Stimulated activated CD4-positive, alpha-beta T cell treated with anti-CD3 and anti-CD28 coated beads, Interleukin-15, amount 100 ng/mL, for 48 hours (primary cell): ENCODE measurements at regions not wholly inside any gene's neighbourhood (a gene's known extent, or its start where the extent isn't known, plus 50 kb on each side); places are given as distances from the start of the nearest gene placed in this dataset.

Experiments
- DNase-seq, 2 donors: peaks; one replicate each; pipeline ENCODE4 v3.0.0-alpha.2; 2020; ENCODE audit warnings: low read depth in 2 of 2

DNA sequence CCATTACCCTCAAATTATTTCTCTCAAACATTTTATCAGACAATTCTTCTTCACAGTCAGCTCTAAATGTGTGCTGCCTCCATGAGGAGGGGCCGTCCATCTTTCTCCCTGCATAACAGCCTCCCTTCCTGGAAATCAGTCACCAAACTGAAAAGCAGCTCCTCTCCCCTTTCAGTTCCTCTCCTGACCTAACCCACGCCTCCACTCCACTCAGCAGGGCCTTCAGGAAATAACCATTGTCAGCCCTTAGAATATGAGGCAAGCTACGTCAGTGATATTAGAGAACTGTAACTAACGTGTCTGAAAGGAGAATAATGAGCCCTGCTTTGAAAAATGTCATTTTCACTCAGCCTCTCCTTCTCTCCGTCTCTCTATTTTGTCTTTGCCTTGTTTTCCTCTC, 116.2 kb downstream of the OLFM4 start:
- no peak for DNase-seq

DNA sequence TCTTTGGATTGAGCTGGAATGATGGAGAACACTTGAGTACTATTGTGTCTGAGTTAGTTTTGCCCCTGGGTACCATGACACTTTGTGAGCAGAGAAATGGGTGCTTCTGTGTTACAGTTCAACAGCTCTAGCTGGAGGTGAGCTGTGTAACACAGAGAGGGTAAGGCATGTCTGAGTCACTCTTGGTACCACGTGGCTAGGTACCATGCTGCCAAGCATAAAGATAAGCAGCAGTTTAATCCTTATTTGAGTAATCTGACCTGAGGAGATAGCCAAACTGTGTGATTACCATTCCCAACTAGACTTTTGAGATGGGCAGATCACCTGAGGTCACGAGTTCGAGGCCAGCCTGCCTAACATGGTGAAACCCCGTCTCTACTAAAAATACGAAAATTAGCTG, 122.0 kb downstream of the OLFM4 start:
- no peak for DNase-seq

DNA sequence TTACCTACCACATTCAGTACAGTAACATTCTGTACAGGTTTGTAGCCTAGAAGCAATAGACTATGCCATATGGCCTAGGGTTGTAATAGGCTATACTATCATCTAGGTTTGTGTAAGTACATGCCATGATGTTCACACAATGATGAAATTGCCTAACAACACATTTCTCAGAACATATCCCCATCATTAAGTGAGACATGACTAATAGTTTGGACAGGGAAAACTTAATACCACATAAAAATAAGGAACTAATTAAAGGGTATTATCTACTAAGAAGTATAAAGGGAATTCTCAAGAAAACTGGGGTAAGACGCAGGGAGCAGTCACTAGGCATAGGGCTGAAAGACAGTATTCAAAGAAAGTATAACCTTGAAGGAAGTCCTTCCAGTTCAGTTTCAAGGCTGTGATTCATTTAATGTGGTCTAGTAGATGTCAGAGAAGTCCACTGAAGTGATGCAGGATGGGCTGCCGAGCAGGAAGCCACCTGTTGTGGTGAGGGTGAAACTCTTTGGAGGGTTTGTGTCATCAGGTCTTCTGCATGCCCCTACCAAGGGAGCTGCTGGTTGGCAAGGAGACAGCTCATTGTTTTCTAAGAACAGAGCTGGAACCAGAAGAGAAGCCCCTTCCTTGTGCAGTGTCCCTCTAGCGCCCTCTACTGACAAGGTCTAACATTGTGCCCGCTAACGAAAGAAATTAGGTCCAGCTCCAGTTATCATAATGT, 122.9 kb downstream of the OLFM4 start:
- DNase-seq: peak; percentile 4 to 14

DNA sequence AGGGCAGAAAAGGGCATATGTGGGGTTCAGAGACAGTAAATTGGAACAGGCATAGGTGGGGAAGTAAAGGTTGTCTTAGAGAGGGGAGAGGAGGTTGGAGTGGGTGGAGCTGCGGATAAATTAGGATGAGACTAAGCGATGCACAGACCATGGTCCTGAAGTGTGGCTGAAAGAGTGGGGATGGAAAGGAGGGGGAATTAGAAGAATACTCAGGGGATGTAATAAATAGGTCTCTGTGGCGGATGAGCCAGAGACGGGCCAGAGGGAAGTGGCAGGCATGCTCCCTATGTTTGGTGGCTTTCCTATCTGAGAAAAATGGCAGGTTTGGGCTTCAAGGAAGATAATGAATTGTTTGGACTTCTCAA, 123.4 kb downstream of the OLFM4 start:
- DNase-seq: no peak

DNA sequence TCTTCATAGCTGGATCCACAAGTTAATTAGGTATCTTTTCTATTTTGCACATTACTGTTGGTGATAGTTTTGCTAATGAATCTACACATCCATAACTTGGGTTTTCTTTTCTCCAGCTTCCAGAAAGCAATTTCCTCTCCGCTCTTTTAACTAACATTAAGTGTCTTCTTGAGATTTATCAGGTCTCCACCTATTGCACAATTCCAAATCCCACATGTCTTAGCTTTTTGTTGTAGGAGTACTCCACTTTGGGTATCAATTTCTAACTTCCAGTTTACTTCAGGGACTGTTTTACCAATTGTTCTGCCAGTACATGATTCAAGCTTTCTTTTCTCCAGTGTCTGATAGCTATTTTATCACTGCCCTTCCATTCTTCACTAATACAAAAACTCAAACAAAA, 129.6 kb downstream of the OLFM4 start:
- DNase-seq: no peak

DNA sequence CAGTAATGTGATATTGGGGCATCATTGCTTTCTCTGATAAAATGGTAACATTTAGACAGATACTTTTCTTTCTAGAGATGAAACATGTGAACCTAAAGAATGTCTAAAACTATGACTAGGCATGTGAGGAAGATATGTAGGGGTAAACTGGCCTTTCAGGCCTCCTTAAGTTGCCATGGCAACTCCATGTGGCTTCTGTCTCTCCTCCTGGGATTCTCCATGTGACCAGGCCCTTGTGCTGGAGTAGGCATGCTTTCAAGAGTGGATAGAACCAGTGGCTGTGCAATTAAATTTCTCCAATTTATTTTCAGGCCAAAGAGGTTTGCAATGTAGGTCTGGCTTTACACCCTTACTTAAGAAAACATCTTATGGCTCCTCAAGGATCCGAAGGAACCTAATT, 130.8 kb downstream of the OLFM4 start:
- DNase-seq: no peak

DNA sequence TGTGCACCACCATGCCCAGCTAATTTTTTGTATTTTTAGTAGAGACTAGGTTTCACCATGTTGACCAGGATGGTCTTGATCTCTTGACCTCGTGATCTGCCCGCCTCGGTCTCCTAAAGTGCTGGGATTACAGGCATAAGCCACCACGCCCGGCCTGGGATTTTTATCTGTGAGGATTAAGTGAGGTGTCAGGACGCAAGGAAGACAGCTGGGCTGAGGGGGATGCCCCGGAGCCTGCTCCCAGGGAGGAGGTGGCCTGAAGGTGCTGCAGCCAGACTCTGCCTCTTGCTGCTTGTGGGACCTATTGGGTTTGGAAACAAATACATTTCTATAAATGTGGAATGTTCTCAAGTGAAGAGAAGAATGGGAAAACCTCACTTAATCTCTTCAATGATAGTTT, 131.6 kb downstream of the OLFM4 start:
- DNase-seq: no peak

DNA sequence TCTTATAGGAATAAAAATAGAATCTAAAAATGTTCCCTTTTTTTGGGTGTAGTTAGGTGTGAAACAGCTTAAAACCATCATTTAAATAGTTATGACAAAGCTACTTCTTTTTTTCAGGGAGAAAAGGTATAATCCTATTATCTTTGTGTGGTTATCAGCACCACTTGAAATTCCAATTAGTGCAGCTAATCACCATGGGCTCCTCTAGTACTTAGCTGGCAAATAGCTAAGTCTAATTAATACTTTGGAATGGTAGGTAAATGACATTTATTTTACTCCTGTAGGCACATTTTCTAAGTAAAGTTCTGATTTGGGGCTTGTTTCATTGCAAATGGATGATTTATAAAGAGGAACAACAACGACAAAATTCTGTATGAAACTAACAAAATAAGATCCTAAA, 132.6 kb downstream of the OLFM4 start:
- no peak for DNase-seq

DNA sequence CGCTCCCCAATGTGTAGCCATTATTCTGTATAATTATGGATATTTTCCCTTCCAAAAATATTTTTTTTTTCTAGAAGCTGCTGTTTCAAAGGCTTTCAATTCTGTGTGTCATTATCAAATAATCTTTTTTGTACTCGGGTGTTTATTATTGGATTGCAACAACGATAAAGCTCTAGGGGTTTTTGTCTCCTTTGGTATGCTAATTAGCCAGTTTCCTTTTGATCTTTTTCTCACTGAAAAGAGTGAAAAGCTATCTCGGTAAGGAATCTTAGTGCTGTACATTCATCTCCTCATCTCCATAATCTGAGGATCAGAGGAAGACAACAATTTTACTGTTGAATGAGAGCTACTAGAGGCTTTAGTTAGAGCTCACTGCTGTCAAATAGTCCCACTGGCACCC, 136.6 kb downstream of the OLFM4 start:
- no peak for DNase-seq

DNA sequence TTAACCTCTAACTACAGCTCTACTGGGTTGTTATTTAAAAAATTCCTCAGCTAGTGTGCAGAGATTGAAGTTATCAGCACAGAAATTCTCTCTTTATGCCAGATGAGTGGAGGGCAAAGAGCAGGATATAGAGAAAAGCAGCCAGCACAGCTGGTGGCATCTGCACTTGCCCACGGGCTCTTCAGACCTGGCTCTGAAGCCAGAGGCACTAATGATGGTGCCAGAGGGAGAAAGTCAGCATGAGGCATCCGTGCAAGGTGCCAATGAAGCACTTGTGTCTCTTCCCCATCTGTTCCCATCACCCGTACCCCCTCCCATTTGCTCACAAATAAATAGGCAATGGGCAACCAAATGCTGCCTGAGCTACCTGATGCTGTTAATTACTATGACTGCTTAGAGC, 138.9 kb downstream of the OLFM4 start:
- no peak for DNase-seq

DNA sequence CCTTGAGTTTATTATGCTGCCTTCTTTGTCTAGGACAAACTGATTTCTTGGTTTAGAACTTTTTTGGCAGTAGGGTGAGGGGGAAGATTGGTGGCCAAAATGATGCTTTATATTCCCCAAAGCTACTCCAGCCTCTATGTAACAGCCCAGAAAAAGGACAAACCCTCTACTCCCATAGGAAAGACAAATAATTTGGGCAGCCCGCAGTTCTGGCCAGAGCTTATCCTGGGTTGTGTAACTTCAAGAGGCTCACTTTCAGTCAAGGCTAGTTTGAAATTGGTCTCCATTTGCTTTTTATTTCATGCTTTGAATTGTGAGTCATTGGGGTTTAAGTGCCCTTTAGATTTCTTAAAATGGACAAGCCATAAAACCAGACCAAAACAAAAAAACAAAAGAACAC, 142.3 kb downstream of the OLFM4 start:
- DNase-seq: no peak

DNA sequence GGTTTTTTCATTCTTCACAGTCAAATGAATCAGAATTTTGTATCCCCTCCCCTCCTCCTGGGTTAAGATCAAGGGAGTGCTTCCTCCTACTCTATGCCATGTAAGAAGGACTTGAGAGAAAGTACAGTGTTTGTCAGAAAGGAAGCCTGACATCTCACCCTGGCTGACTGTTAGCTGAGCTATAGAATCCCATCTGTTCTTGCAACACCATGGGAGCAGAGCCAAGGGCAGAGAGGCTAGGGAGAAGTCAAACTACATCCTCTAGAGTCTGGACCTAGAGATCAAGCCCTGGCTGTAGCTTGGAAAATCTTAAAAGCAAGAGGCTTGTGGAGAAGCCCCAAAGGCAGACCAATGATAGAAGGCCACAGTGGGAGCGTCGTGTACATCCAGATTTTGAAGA, 145.9 kb downstream of the OLFM4 start:
- DNase-seq: no peak

DNA sequence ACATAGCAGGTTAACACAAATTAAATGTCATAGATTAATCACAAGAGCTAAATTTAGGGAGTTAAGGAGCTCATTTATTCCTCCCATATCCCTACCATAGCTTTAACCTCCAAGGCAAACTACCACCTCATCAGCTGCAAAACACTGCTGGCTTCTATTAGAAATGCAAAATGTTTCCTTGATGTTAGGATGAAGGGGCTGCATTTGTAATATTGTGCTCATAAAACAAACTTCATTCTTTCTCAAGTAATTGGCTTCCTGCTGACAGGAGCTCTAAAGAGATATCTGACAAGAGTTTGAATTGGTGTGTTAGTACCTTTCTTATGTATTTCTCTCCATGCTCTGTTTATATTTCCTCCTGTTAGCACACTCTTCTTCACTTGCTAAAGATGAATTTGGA, 152.1 kb downstream of the OLFM4 start:
- DNase-seq: no peak

DNA sequence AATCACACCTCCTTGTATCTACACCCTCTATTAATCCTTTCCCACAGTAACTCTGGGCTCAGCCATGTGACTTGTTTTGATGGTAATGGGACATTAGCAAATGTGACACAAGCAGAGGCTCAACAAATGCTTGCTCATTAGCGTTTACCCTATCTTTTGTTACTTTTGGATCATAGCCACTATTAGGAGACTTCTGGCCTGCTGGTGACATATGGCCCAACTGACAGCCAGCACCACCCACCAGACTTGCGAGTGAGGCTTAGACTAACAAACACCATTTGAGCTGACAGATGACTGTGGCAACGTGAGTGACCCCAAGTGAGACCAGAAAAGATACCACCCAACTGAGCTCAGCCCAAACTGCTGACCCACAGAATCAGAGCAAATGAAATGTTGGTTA, 154.1 kb downstream of the OLFM4 start:
- no peak for DNase-seq

DNA sequence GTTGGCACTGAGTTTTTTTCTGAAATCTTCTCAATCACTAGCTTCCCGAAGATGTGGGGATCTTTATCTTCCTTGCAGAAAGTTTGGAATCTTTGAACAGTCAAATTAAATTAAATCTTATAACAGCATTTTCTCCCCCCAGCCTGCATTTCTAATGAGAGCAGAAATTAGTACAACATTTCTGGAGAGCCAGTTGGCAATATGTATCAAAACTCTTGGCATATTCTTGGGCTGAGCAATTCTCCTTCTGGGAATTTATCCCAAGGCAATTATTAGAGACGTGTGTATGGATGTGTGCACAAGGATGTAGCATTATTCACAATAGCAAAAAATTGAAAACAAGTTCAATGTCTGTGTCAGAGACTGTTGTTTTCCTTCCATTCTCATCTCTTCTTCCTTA, 159.5 kb downstream of the OLFM4 start:
- DNase-seq: no peak

DNA sequence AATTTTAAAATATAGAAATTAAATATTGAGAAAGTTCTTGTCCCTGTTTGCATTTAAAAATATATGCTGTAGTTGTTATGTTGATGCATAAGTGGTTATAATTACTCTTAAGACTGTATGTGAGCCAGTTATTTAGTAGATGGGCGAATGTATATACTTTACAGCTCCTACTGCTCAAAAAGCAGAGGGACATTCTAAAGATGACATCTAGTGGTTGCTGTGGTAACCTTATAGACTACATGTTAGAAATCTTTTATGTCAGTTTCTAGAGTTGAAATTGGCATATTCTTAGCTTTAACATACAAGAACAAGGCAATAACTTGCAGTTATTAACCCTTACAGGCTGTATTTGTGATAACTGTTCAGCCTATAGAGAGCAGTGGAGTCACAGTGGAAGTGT, 160.5 kb downstream of the OLFM4 start:
- DNase-seq: no peak

DNA sequence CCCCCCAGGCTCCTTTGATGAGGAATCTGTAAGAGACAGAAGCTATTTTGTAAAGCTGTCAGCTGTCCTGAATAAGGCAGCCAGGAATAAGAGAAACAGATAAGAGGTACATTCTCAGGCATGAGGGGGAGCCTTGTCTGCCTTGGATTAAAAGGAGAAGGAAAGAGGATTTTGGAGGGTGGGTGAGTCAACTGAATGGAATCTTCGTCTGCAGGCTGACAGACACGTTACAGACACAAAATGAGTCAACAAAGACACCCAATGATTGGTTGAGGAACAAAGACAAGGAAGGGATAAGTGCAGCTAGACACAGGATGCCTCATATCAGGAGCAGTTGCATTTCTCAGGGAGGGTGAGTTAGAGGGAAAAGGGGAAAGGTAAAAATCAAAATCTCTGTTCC, 162.5 kb downstream of the OLFM4 start:
- DNase-seq: no peak

DNA sequence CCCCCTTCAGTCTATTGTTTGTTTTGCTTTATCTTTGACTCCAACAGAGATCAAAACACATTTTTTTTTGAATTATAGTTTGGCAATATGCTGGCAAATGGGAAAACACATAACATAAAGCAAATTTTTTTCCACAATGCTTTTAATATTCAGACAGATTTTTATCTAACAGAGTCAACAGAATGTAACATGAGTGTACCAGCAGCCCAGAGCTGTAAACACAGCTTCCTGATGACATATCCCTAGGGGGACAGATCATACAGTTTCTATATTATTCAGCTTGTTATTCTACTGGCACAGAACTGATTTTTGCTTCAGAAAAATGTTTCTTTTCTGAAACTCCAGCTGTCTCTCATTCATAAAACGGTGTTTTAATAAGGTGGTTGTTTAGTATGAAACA, 168.8 kb downstream of the OLFM4 start:
- no peak for DNase-seq

DNA sequence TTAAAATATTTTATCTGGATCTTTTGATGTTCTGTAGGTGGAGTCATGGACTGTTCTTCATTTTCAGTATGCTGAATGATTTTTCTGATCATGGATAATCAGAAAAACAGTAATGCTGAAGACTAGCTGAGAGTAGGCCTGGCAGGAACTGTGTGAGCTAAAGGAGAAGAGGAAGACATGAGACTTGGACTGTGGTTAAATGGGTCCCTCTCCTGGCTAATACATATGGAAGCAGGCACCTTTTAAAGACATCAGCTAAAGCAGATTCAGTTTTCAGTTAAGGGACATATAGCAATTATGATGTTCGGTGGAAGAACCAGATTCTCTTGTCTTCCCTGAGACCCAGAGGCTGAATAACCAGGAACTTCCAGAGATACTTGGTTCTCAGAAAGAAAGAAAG, 169.4 kb downstream of the OLFM4 start:
- DNase-seq: no peak

DNA sequence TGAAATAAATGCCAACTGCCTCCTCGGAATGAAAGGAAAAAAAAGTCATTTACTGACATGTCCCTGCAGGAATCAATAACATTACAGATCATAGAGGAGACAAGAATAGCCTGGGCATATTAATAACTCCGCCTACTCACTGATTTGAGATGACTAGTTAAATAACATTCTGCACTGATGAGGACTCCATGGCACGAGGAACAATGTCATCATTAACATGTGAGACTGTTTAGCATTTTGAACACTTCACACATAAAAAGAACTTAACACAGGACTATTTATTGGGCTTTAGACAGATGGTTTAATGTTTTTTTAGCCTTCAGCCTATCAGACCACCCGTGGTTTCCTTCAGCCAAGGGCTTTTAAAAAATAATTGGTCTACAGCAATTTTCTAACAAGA, 170.1 kb downstream of the OLFM4 start:
- DNase-seq: no peak

DNA sequence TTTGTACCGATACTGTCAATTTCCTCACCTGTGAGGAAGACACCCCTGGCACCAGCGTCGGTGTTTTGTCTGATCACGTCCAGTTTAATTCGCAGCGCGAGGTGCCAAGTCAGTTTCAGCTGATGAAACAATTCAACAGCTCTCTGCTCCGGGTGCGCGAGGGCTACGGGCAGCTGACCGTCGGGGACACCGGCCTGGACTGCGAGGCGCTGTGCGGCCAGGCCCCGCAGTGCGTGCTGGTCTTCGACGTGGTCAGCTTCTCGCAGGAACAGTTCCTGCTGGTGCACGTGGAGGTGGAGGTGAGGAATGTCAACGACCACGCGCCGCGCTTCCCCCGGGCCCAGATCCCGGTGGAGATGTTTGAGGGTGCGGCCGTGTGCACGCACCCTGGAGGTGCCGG, 171.5 kb downstream of the OLFM4 start:
- DNase-seq: no peak

DNA sequence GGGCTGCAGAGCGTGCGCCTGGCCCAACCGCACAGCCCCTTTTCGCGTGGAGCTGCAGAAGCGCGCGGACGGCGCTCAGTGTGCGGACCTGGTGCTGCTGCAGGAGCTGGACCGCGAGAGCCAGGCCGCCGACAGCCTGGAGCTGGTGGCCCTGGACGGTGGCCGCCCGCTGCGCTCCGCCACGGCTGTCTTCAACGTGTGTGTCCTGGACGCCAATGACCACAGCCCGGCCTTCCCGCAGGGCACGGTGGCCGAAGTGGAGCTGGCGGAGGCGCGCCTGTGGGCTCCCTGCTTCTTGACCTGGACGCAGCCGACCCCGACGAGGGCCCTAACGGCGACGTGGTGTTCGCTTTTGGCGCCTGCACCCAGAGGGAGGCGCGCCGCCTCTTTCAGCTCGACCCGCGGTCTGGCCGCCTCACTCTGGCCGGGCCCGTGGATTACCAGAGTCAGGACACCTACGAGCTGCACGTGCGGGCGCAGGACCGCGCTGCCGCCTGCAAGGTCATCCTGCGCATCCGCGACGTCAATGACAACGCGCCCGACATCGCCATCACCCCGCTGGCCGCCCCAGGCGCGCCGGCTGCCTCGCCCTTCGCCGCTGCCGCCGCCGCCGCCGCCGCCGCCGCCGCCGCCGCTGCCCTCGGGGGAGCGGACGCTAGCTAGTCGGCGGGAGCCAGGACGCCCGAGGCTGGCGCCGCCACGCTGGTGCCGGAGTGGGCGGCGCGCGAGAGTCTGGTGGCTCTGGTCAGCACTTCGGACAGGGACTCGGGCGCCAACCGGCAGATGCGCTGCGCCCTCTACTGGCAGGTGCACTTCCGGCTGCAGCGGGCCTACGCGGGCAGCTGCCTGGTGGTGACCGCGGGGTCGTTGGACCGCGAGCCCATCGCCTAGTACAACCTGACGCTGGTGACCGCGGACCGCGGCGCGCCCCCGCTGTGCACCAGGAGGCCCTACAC, 172.2 kb downstream of the OLFM4 start:
- DNase-seq: no peak

DNA sequence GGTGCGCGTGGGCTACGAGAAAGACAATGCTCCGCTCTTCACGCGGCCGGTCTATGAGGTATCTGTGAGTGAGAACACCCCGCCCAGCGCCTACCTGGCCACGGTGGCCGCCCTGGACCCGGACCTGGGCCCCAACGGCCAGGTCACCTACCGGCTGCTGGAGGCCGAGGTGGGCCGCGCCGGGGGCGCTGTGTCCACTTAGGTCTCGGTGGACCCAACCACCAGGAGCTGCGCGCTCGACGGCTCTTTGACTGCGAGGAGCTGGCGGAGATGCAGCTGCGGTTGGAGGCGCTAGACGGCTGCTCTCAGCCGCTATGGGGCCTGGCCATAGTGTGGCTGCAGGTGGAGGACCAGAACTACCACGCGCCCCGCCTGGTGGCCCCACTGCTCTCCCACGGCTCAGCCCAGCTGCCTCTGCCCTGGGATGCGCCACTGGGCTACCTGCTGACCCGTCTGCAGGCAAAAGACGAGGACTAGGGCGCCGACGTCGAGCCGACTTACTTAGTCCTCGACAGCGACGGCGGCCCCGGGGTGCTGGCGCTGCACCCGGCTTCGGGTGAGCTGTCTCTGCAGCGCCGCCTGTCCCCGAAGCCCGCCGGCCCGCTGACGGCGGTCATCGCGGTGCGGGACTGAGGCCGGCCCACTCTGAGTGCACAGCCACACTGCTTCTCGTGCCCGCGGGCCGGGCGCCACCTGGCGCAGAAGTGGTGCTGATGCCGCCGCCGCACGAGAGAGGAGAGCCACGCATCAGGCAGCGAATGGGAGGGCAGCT, 173.0 kb downstream of the OLFM4 start:
- no peak for DNase-seq
